HG03139 (cell line): ENCODE measurements at regions not wholly inside any gene's neighbourhood (a gene's known extent, or its start where the extent isn't known, plus 50 kb on each side); places are given as distances from the start of the nearest gene placed in this dataset.

Experiments
- ATAC-seq: cut with Tn5 transposase; IDR thresholded peaks from one replicate; pipeline ENCODE4 v1.9.1; 2021; ENCODE audit not compliant: unreplicated experiment

- ATAC-seq, result no peak
Measured at GRCh38 chr20:12020846-12021245, 103.2 kb downstream of the BTBD3 start.

GRCh38 chr20:12022126-12022525 is 104.4 kb downstream of the BTBD3 start:
- ATAC-seq, result no peak

DNA sequence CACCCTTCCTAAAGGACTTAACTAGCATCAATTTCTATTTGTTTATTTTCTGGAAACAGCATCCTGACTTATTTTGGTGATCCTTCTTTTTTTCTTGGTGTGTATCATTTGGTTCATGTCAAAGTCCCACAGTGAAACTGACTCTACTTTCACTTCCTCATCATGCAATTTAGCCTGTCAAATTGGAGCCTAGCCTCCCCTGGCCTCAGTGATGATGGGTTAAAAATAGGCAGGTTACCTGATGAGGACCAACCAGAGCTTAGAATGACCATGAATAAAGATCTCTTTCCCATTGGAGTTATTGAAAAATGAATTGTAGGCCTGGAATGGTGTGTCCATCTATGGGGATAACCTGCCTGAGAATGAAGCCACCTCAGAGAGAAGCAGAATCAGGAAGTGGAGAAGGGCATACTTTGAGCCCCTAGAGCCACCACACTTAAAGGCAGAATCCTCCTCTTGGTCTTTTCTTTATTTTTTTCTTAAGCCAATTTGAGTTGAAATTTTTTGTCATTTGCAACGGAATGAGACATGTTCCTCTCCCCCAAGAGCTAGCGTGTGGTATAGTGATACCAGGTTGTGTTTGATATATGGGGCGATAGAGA is 105.6 kb downstream of the BTBD3 start:
- ATAC-seq, result peak; percentile 78

DNA sequence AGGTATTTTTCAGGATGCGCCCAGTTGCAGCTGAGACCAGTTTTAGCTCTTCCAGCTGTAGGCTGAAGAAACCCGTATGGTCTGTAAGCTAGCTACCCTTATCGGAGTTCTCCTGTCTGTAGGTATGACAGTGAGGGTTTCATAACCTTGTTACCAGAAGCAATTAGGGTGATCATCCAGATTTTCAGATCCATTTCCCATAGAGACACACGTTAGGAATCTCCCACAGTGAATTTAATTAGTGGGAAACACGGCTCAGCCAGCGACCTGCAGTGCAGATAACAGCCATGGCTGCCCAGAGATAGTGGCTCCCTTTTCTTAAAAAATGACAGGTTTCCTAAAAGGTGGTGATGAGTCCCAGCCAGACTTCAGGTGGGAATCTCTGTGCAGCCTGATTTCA is 111.1 kb downstream of the BTBD3 start:
- no peak for ATAC-seq

- ATAC-seq, result no peak
Measured at GRCh38 chr20:12030470-12030869, 112.8 kb downstream of the BTBD3 start.

- no peak for ATAC-seq
Measured at GRCh38 chr20:12036142-12036541, 118.4 kb downstream of the BTBD3 start.

GRCh38 chr20:12037521-12037920 is 119.8 kb downstream of the BTBD3 start:
- ATAC-seq, result no peak

DNA sequence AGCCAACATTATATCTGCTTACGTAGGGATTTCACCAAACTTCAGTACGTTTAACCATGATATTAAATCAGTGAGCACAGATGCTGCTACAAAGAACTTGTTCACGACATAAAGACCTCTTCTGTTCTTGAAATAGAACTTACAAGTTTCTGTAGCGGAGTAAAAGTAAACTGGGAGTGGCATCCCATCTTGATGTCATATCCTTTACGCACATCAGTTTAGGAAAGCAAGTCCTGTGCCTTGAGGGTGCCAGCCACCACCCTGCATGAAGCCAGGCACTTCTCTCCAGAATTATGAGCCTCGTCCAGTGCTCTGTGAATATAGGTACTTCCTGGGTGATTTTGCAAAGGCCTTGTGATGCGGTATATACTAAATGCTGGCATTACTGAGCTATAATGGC is 122.6 kb downstream of the BTBD3 start:
- no peak for ATAC-seq

DNA sequence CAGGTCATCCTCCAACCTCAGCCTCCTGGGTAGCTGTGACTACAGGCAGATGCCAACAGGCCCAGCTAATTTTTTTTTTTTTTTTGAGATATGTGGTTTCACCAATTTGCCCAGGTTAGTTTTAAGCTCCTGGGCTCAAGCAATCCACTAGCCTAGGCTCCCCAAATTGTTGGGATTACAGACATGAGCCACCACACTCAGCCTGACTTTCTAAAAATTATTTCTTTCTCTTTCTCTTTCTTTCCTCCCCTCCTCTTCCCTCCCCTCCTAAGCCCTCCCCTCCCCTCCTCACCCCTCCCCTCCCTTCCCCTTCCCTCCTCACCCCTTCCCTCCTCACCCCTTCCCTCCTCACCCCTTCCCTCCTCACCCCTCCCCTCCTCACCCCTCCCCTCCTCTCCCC is 127.3 kb downstream of the BTBD3 start:
- no peak for ATAC-seq

DNA sequence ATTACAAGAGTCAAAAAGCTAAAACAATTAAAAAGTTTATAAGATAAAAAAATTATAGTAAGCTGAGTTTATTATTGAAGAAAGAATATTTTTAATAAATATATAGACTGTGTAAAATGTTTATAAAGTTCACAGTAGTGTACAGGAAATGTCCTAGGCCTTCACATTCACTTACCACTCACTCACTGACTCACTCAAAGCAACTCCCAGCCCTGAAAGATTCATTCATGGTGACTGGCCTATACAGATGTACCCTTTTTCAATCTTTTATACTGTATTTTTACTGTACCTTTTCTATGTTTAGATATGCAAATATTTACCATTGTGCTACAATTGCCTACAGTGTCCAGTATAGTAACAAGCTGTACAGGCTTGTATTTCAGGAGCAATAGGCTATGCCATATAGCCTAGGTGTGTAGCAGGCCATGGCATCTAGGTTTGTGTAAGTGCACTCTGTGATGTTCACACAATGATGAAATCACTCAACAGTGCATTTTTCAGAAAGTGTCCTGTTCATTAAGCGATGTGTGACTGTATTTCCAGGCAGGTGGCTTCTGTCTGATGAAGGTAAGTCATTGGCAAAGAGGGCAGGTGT is 130.2 kb downstream of the BTBD3 start:
- ATAC-seq, result no peak

DNA sequence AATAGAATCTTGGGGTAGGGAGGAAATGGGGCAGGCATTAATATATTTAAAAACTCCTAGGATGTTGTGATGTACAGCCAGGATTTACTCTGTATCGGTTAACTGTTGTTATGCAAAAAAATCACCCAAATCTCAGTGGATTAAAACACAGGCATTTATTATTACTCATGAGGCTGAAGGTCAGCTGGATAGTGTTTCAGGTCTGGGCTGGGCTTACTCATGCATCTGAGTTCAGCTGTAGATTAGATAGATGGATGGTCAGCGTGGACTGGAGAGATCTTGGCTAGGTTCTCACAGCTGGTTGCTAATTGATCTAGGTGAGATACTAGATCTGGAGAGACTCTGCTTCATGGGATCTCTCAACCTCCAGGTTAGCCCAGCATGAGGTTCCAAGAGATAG is 131.4 kb downstream of the BTBD3 start:
- ATAC-seq, result no peak

DNA sequence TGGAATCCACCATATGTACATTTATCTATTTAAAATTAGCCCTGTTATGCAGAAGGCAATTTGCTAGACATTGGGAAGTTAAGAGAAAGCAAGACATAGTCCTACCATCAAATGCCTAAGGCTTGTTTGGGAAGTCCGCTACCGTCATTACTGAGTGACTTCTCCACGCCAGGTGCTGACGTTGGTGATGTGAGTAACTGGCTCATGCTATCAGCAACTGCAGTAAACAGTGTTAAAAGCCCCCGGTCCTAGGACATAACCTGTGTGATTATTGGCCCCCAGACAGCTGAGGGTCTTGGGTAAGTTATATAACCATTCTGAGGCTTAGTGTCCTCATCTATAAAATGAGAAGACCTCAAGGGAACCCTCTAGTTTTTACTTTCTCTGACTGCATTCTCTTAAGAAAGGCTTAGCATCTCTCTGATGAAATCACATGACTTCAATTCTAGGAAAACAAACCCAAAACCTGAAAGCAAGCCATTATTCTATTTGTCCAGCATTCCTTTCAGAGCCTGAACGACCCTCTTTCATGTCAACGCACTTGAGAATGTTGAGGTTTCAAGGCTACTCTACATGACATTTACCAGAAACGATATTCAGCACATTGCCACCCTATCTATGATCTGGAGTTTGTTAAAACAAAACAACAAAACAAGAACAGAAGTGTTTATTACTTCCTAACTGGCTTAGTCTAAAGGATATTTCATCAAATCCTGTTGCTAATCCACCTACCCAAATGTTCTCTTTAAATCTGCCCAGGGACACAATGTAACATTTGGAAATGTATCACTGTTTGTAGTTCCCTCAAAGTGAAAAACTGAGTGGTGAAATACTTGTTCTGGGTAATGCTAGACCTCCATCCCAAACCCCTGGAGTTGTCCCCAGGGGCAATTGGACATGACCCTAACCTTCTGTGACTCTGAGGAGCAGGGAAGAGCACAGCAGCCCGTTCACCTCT is 133.8 kb downstream of the BTBD3 start:
- no peak for ATAC-seq

DNA sequence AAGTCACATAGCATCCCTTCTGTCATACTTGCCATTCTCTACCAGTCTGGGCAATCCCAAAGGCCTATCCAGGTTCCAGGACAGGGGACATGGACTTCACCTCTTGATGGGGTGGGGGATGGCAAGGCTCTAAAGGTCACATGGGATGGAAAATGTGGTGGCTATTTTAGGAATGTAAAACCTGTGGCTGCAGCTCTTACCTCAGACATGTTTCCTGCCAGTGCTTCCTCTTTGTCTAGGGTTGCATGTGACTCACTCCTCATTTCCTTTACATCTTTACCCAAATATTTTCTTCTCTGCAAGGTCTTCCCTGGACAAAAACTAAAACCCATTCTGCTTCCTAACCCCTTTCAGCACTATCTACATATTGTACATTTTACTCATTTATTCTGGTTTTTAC is 135.7 kb downstream of the BTBD3 start:
- ATAC-seq, result no peak

DNA sequence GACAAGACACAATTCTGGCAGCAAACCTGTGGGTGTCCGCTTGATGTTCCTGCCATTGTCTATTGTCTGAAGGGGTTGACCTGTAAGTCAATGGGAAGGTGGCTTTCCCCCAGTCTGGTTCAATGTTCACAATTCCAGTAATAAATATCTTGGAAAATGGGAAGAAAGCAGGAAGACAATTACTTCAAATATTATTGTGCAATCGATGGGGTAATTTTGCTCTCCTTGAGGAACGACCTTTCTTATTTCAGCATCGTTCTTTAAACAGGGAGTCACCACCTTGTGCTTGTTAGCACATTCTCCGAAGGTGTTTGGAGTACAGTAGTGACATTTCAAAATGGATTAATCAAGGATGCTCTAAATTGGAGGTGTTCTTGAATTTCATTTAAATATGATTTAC is 136.9 kb downstream of the BTBD3 start:
- no peak for ATAC-seq

DNA sequence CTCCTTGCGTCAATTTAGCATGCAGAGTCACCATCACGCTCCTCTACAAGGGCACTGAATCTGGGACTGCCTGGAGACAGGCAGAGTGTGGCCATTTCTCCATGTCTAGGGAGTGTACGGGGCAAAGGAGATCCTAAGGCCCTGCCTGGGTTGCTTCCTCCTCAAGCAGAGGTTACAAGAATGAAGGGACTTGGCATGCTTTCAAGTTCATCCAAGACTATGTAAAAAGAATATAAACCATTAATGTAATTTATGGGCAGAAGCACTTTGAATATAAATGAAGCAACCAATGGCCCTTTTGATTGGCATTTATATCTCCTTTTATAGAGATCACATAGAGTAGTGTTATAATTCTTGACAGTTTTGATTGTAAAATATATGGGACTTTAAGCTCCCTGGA is 137.5 kb downstream of the BTBD3 start:
- ATAC-seq, result no peak

DNA sequence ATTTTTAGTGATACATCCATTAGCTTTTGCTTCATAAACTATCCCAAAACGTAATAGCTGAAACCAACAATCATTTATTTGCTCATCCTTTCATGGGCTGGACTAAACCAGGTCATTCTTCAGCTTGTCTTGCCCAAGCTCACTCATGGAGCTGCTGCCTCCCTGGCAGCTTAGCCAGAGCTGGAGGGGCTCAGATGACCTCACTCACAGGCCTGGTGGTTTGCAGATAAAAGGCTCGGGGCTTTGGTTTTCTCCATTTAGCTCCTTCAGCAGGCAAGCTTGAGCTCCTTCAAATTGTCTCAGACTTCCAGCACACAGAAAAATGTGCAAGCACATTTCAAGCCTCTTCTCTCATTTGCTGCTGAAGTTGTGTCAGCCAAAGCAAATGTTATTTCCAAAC is 139.1 kb downstream of the BTBD3 start:
- no peak for ATAC-seq

GRCh38 chr20:12057778-12058177 is 140.1 kb downstream of the BTBD3 start:
- no peak for ATAC-seq

DNA sequence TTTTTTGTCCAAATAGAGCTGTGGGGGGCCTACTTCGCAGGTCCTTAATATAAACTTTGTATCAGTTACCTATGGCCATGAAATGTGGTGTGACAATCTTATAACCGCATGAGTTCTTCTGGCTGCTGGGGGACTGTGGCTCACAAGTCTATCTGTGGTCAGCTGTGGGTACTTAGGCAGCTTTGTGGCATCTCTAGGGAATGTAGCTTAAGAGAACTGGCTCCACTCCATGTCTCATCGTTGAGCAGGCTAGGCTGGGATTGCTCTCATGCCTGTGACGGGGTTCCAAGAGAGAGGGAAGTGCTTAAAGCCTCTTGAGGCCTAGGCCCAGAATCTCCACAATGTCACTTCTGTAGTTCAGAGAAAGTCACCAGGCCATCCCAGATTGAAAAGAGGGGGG is 140.5 kb downstream of the BTBD3 start:
- ATAC-seq, result no peak

- ATAC-seq, result no peak
Measured at GRCh38 chr20:12061466-12061865, 143.8 kb downstream of the BTBD3 start.

DNA sequence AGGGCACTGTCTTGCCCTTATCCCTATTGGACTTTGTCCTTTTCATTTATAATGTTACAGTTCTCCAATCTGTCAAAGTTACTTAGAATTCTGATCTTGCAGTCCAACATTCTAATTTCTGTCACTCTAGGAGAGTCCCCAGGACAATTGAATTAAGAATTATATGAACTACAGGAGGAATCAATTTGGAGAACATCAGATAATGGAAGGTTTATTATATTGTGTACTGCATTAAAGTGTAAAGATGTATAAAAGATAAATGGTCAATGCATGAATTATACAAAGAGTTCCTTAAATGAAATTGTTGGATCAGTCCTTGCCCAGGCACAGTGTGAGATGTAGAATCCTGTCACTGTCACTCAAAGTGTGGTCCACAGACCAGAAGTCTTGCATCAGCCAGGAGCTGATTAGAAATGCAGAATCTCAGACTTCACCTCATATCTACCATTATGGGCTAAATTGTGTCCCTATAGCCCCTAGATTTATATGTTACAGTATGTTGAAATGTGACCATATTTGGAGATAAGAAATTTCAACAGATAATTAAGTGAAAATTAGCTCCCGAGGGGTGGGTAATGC is 145.5 kb downstream of the BTBD3 start:
- ATAC-seq, result no peak

DNA sequence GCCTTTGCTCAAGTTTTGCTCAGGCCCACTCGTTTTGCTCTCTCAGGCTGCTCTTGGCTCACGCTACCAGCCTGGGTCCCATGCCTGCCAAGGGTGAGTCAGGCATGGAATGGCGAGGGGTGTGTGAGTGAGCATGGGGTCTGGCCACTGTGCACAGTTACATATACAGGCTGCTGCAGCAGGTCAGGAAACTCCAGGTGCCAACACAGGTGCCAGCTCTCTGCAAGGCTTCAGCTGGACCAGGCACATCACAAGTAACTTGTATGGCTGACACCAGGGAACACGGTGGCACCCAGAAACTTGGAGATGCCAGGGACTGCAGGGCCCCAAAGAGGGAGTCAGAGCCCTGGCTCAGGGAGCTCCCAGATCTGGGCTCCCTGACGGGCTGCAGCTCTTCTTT is 146.8 kb downstream of the BTBD3 start:
- ATAC-seq, result no peak

- no peak for ATAC-seq
Measured at GRCh38 chr20:12067686-12068085, 150.0 kb downstream of the BTBD3 start.
